ENCODE measurements at regions not wholly inside any gene's neighbourhood (a gene's known extent, or its start where the extent isn't known, plus 50 kb on each side); places are given as distances from the start of the nearest gene placed in this dataset.

DNA sequence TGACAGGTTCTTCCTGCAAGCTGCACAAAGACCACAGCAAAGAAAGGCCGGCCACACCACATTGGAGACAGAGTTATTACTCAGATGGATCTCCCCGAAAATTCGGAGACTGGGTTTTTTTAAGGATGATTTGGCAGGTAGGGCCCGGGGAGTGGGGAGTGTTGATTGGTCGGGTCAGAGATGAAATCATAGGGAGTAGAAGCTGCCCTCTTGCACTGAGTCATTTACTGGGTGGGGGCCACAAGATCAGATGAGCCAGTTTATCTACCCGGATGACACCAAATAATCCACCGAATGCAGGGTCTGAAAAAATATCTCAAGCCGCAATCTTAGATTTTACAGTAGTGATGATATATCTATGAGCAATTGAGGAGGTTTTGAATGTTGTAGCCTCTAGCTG, 401.8 kb upstream of the FAT3 start:
- DNase-seq (ENCODE audit: low read depth): no peak
- H3K4me3 ChIP-seq (ENCODE audit: low read length): no peak overlapping the region
- TF ChIP-seq, protein P1, sequence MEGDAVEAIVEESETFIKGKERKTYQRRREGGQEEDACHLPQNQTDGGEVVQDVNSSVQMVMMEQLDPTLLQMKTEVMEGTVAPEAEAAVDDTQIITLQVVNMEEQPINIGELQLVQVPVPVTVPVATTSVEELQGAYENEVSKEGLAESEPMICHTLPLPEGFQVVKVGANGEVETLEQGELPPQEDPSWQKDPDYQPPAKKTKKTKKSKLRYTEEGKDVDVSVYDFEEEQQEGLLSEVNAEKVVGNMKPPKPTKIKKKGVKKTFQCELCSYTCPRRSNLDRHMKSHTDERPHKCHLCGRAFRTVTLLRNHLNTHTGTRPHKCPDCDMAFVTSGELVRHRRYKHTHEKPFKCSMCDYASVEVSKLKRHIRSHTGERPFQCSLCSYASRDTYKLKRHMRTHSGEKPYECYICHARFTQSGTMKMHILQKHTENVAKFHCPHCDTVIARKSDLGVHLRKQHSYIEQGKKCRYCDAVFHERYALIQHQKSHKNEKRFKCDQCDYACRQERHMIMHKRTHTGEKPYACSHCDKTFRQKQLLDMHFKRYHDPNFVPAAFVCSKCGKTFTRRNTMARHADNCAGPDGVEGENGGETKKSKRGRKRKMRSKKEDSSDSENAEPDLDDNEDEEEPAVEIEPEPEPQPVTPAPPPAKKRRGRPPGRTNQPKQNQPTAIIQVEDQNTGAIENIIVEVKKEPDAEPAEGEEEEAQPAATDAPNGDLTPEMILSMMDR (IDR thresholded peaks at IDR 0.05; ENCODE audit: insufficient read depth, low read depth, low read length, missing control alignments): no peak

DNA sequence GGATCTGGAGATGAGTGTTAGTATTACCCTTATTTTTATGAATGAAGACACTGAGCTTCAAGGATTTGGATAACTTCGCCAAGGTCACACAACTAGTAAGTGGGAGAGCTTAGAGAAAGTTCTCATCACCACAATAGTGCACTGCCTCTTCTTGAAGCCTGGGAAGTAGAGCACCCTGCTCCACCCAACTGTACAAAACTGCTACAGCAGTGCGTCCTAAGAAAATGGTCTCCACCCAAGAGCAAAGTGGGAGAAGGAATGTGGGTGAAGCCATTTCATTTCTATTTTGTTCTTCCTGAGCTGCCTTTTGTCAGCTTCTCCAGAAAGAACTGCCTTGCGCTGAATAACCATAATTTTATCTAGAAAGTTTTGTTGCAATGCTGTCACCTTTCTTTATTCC, 403.9 kb upstream of the FAT3 start:
- TF ChIP-seq, protein P1 (IDR thresholded peaks at IDR 0.05; ENCODE audit: insufficient read depth, low read depth, low read length, missing control alignments): no peak
- no peak for DNase-seq (ENCODE audit: low read depth)
- no peak overlapping the region for H3K4me3 ChIP-seq (ENCODE audit: low read length)

DNA sequence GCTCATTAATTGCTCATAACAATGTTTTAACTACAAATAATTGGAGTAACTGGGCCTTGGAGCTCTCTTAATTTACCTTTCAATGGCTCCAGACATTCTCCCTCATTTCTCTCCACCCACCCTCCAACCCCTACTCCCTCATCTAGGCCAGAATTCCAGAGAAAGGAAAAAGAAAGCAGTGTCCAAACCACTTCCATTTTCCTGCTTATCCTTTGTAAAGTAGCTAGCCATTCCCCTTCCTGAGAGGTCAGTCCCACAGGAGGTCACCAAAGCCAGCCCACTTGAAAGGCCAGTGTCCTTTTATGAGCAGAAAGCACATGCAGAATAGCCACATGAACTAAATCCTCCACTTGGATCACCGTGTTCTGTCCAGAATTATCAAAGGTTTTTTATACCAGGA, 404.8 kb upstream of the FAT3 start:
- TF ChIP-seq, protein P1 (IDR thresholded peaks at IDR 0.05; ENCODE audit: insufficient read depth, low read depth, low read length, missing control alignments): no peak

DNA sequence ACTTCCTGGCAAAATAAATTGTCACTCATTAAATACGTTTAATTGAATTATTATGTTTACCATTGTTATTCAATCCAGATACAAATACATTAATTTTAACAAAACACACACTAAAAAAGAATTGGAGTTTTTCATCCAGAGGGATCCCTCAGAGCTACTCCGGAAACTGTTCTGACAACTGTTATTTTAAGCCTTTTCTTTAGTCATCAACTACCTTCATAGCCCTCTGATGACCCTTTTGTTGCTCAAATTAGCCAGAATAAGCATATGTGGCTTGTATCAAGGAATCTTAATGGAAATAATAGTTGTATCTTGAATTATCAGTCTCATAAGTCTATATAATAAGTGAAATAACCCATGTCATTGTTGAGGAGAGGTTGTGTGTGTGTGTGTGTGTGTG, 405.4 kb upstream of the FAT3 start:
- TF ChIP-seq, protein P1 (IDR thresholded peaks at IDR 0.05; ENCODE audit: insufficient read depth, low read depth, low read length, missing control alignments): no peak
- DNase-seq (ENCODE audit: low read depth): no peak
- no peak overlapping the region for H3K4me3 ChIP-seq (ENCODE audit: low read length)

More for the DNA sequence above, 404.8 kb upstream of the FAT3 start:
- no peak for DNase-seq (ENCODE audit: low read depth)
- no peak overlapping the region for H3K4me3 ChIP-seq (ENCODE audit: low read length)

DNA sequence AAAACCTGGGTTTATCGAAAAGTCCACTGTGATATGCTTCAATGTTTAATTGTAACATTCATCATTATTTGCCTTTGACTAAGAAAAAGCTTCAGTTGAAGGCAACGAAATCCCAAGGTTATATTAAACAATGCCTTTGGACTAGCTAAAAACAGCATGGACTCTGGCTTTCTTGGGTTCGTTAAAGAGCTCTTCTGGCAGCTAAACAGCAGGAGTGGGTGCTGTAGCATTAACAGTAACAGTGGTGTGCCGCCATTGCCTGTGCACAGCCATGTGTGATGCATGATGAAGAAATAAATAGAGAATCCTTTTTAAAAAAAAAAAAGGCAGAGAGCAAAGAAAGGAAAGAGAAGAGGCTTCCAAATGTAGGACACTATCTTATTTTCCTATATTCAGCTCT, 406.6 kb upstream of the FAT3 start:
- TF ChIP-seq, protein P1 (IDR thresholded peaks at IDR 0.05; ENCODE audit: insufficient read depth, low read depth, low read length, missing control alignments): no peak
- no peak for DNase-seq (ENCODE audit: low read depth)
- H3K4me3 ChIP-seq (ENCODE audit: low read length): no peak overlapping the region

DNA sequence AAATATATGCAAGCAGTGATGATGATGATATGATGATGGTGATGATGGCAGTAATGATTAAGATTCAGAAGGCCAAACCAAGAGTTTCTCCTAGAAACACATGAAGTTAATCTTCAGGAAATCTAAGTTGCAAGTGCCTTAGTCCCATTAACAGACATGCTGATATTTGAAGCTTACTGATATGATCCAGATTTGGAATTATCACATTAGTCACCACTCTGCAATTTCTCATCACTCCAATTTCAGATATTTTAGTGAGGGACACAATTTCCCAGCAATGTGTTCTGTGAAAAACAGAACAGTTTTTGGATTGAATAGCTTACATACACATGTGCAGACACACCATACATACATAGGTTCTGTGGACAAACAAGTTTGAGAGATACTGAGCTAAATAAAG, 411.4 kb upstream of the FAT3 start:
- no peak for DNase-seq (ENCODE audit: low read depth)
- no peak overlapping the region for H3K4me3 ChIP-seq (ENCODE audit: low read length)
- TF ChIP-seq, protein P1 (IDR thresholded peaks at IDR 0.05; ENCODE audit: insufficient read depth, low read depth, low read length, missing control alignments): no peak

DNA sequence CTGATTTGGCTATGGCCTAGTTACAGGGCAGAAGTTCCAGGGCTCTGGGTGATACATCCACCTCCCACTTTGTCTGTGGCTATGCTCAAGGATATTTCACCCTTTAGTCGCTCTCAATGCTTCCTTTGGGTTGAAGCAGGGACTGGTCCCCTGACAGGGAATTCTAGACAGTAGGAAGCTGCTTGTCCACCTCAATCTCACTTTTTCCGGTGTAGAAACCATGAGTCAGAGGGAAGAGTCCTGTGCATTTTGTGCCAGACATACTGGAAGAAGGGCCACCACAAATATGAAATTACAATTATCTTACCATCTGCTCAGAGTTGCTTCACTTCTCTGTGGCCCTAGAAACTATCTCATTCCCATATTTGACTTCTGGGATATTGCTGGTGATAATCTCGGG, 413.7 kb upstream of the FAT3 start:
- H3K4me3 ChIP-seq (ENCODE audit: low read length): no peak overlapping the region
- DNase-seq (ENCODE audit: low read depth): no peak
- TF ChIP-seq, protein P1 (IDR thresholded peaks at IDR 0.05; ENCODE audit: insufficient read depth, low read depth, low read length, missing control alignments): no peak

Measured in epithelial cell of esophagus (primary cell).